ENCODE measurements at regions not wholly inside any gene's neighbourhood (a gene's known extent, or its start where the extent isn't known, plus 50 kb on each side); places are given as distances from the start of the nearest gene placed in this dataset.

- no peak for TF ChIP-seq CTCF (IDR thresholded peaks at IDR 0.05; ENCODE audit: low read depth, low read length)
- DNase-seq (ENCODE audit: low read depth in 1 of 2, low spot score in 1 of 2), result no peak
- Histone ChIP-seq H3K36me3 (no peaks in the 10 kb centered on the region), H3K27ac (no peak overlapping the region), H3K9me3 (ENCODE audit: low read depth) (no peaks in the 10 kb centered on the region), H3K4me1 (ENCODE audit: low read depth) (peaks cover 20% of the 10 kb centered on the region), H3K27me3 (no peaks in the 10 kb centered on the region), H3K4me3 (no peak overlapping the region)
Measured at GRCh38 chr21:28795251-28795650, 197.4 kb downstream of the LTN1 start.

GRCh38 chr21:28794371-28794851, 198.3 kb downstream of the LTN1 start:
- H3K27me3 ChIP-seq, result no peaks in the 10 kb centered on the region
- H3K4me1 ChIP-seq (ENCODE audit: low read depth), result peaks cover 28% of the 10 kb centered on the region
- H3K4me3 ChIP-seq, result no peak overlapping the region
- H3K9me3 ChIP-seq (ENCODE audit: low read depth), result no peaks in the 10 kb centered on the region
- H3K27ac ChIP-seq, result peak overlapping the region; percentile 38
- H3K36me3 ChIP-seq, result no peaks in the 10 kb centered on the region
- TF ChIP-seq CTCF (IDR thresholded peaks at IDR 0.05; ENCODE audit: low read depth, low read length), result no peak
- peak in 1 of 2 donors; percentile 4 for DNase-seq (ENCODE audit: low read depth in 1 of 2, low spot score in 1 of 2)

GRCh38 chr21:28793043-28793442, 199.6 kb downstream of the LTN1 start:
- Histone ChIP-seq H3K27me3 (no peaks in the 10 kb centered on the region), H3K4me3 (no peak overlapping the region), H3K36me3 (no peaks in the 10 kb centered on the region), H3K4me1 (ENCODE audit: low read depth) (peaks cover 34% of the 10 kb centered on the region), H3K27ac (peak overlapping the region; percentile 58), H3K9me3 (ENCODE audit: low read depth) (no peaks in the 10 kb centered on the region)
- peak; percentile 54 for TF ChIP-seq CTCF (IDR thresholded peaks at IDR 0.05; ENCODE audit: low read depth, low read length)
- DNase-seq (ENCODE audit: low read depth in 1 of 2, low spot score in 1 of 2), result peak; percentile 67 to 77

DNA sequence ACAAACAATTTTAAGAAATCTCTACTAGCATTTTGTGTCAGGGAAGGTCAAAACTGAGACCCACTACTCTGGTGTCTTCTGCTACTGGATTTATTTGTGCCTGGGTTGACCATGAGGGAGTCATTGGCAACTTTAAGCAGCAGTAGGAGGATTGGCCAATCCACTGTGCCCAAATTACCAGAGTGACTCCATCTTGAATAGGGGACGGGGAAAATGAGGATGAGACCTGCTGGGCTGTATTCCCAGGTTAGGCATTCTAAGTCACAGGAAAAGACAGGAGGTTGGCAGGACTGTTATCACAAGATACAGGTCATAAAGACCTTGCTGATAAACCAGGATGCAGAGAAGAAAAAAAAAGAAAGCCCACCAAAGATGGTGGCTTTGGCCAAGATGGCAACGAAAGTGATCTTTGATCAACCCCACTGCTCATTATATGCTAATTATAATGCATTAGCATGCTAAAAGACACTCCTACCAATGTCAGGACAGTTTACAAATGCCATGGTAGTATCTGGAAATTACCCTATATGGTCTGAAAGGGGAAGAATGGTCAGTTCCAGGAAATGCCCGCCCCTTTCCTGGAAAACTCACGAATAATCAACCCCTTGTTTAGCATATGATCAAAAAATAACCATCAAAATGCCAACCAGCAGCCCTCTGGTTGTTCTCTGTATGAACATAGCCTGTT, 200.9 kb downstream of the LTN1 start:
- H3K4me1 ChIP-seq (ENCODE audit: low read depth), result peaks cover 34% of the 10 kb centered on the region
- peak overlapping the region; percentile 58 for H3K27ac ChIP-seq
- no peaks in the 10 kb centered on the region for H3K9me3 ChIP-seq (ENCODE audit: low read depth)
- no peaks in the 10 kb centered on the region for H3K36me3 ChIP-seq
- no peak for DNase-seq (ENCODE audit: low read depth in 1 of 2, low spot score in 1 of 2)
- no peaks in the 10 kb centered on the region for H3K27me3 ChIP-seq
- no peak overlapping the region for H3K4me3 ChIP-seq
- TF ChIP-seq CTCF (IDR thresholded peaks at IDR 0.05; ENCODE audit: low read depth, low read length), result no peak

- no peak for DNase-seq (ENCODE audit: low read depth in 1 of 2, low spot score in 1 of 2)
- TF ChIP-seq CTCF (IDR thresholded peaks at IDR 0.05; ENCODE audit: low read depth, low read length), result no peak
- H3K4me3 ChIP-seq, result no peak overlapping the region
- H3K36me3 ChIP-seq, result no peaks in the 10 kb centered on the region
- no peaks in the 10 kb centered on the region for H3K9me3 ChIP-seq (ENCODE audit: low read depth)
- H3K27me3 ChIP-seq, result no peaks in the 10 kb centered on the region
- peaks cover 33% of the 10 kb centered on the region for H3K4me1 ChIP-seq (ENCODE audit: low read depth)
- H3K27ac ChIP-seq, result peak overlapping the region; percentile 90
Measured at GRCh38 chr21:28790335-28790734, 202.3 kb downstream of the LTN1 start.
